GM21515 (cell line): ENCODE measurements at regions not wholly inside any gene's neighbourhood (a gene's known extent, or its start where the extent isn't known, plus 50 kb on each side); places are given as distances from the start of the nearest gene placed in this dataset.
"Not testable (repeated sequence)": the region's sequence is repeated elsewhere in the genome, so short reads cannot be mapped to it uniquely, and the experiment has no call there.

Experiments
- ATAC-seq: cut with Tn5 transposase; IDR thresholded peaks from one replicate; pipeline ENCODE4 v1.9.1; 2021; ENCODE audit not compliant: unreplicated experiment

GRCh38 chr18:41899535-41899934 is 55.5 kb upstream of the PIK3C3 start:
- ATAC-seq, result no peak

- ATAC-seq, result no peak
Measured at GRCh38 chr18:41893432-41893831, 61.6 kb upstream of the PIK3C3 start.

GRCh38 chr18:41887100-41887499 is 67.9 kb upstream of the PIK3C3 start:
- ATAC-seq, result no peak

- no peak for ATAC-seq
Measured at GRCh38 chr18:41886126-41886807, 68.8 kb upstream of the PIK3C3 start.

- ATAC-seq, result no peak
Measured at GRCh38 chr18:41881285-41881684, 73.7 kb upstream of the PIK3C3 start.

GRCh38 chr18:41879256-41879655 is 75.8 kb upstream of the PIK3C3 start:
- no peak for ATAC-seq

- ATAC-seq, result no peak
Measured at GRCh38 chr18:41875094-41875780, 79.8 kb upstream of the PIK3C3 start.

GRCh38 chr18:41873730-41874129 is 81.3 kb upstream of the PIK3C3 start:
- ATAC-seq, result no peak

GRCh38 chr18:41872206-41872605 is 82.8 kb upstream of the PIK3C3 start:
- ATAC-seq, result no peak

- no peak for ATAC-seq
Measured at GRCh38 chr18:41871229-41872000, 83.6 kb upstream of the PIK3C3 start.

GRCh38 chr18:41870817-41871216 is 84.2 kb upstream of the PIK3C3 start:
- no peak for ATAC-seq

- ATAC-seq, result no peak
Measured at GRCh38 chr18:41870191-41870590, 84.8 kb upstream of the PIK3C3 start.

- not testable (repeated sequence) for ATAC-seq
Measured at GRCh38 chr18:41865796-41866195, 89.2 kb upstream of the PIK3C3 start.

GRCh38 chr18:41864216-41864615 is 90.8 kb upstream of the PIK3C3 start:
- no peak for ATAC-seq

- ATAC-seq, result no peak
Measured at GRCh38 chr18:41862921-41863320, 92.1 kb upstream of the PIK3C3 start.

GRCh38 chr18:41860987-41861386 is 94.0 kb upstream of the PIK3C3 start:
- no peak for ATAC-seq

- no peak for ATAC-seq
Measured at GRCh38 chr18:41858761-41859555, 96.1 kb upstream of the PIK3C3 start.

GRCh38 chr18:41853280-41853679 is 101.8 kb upstream of the PIK3C3 start:
- ATAC-seq, result no peak

GRCh38 chr18:41850781-41851180 is 104.3 kb upstream of the PIK3C3 start:
- ATAC-seq, result no peak

- no peak for ATAC-seq
Measured at GRCh38 chr18:41849632-41850031, 105.4 kb upstream of the PIK3C3 start.

GRCh38 chr18:41845563-41845962 is 109.5 kb upstream of the PIK3C3 start:
- no peak for ATAC-seq
